Neural progenitor cell (in vitro differentiated cells): ENCODE measurements at regions not wholly inside any gene's neighbourhood (a gene's known extent, or its start where the extent isn't known, plus 50 kb on each side); places are given as distances from the start of the nearest gene placed in this dataset.

ENCODE experiments used
- DNase-seq: peaks from one replicate; pipeline ENCODE4 v3.0.0-alpha.2; 2016; ENCODE audit warnings: low spot score
- H2AFZ ChIP-seq: fragments of 200-600 bp; sonication (generic); replicated peaks from 2 replicates; pipeline ENCODE4 v1.6.1; 2016; ENCODE audit warnings: antibody characterized with exemption
- H3F3A ChIP-seq: fragments of 200-600 bp; sonication (generic); 2 replicates; pipeline ENCODE4 v1.6.1; 2016; ENCODE audit warnings: antibody characterized with exemption, low read depth
- H3K27ac ChIP-seq: fragments of 200-600 bp; sonication (generic); 2 replicates; pipeline ENCODE4 v1.5.1; 2016; ENCODE audit warnings: mild to moderate bottlenecking
- H3K27me3 ChIP-seq: fragments of 200-600 bp; sonication (generic); 2 replicates; pipeline ENCODE4 v1.6.1; 2016; ENCODE audit warnings: mild to moderate bottlenecking, moderate library complexity
- H3K36me3 ChIP-seq: fragments of 200-600 bp; sonication (generic); 2 replicates; pipeline ENCODE4 v1.5.1; 2016
- H3K4me1 ChIP-seq: fragments of 200-600 bp; sonication (generic); 2 replicates; pipeline ENCODE4 v1.6.1; 2016; ENCODE audit warnings: mixed run types
- H3K4me2 ChIP-seq: fragments of 200-600 bp; sonication (generic); 2 replicates; pipeline ENCODE4 v1.6.1; 2016
- H3K4me3 ChIP-seq: fragments of 200-600 bp; sonication (generic); 2 replicates; pipeline ENCODE4 v1.5.1; 2016
- H3K79me2 ChIP-seq: fragments of 200-600 bp; sonication (generic); 2 replicates; pipeline ENCODE4 v1.6.1; 2016; ENCODE audit warnings: low read depth
- H3K9ac ChIP-seq: fragments of 200-600 bp; sonication (generic); 2 replicates; pipeline ENCODE4 v1.6.1; 2016
- H3K9me3 ChIP-seq: fragments of 200-600 bp; sonication (generic); 2 replicates; pipeline ENCODE4 v1.5.1; 2016; ENCODE audit warnings: low read depth
- H4K20me1 ChIP-seq: fragments of 200-600 bp; sonication (generic); 2 replicates; pipeline ENCODE4 v1.6.1; 2016; ENCODE audit warnings: low read depth
- H3K27ac Mint-ChIP-seq: 3 replicates; pipeline ENCODE4 v1.8.0; 2021; ENCODE audit warnings: mixed read lengths
- H3K27me3 Mint-ChIP-seq: 2 replicates; pipeline ENCODE4 v1.8.0; 2022; ENCODE audit warnings: low read depth, mild to moderate bottlenecking, inconsistent platforms, moderate library complexity, mixed read lengths; ENCODE audit not compliant: insufficient read depth
- H3K36me3 Mint-ChIP-seq: 3 replicates; pipeline ENCODE4 v1.8.0; 2021; ENCODE audit warnings: mixed read lengths
- H3K4me1 Mint-ChIP-seq: 3 replicates; pipeline ENCODE4 v1.8.0; 2021; ENCODE audit warnings: mixed read lengths
- H3K4me3 Mint-ChIP-seq: 3 replicates; pipeline ENCODE4 v1.8.0; 2021; ENCODE audit warnings: mild to moderate bottlenecking, moderate library complexity, mixed read lengths
- H3K9me3 Mint-ChIP-seq: 3 replicates; pipeline ENCODE4 v1.8.0; 2020; ENCODE audit warnings: mixed read lengths
- CTCF ChIP-seq: fragments of 200-600 bp; sonication (generic); IDR thresholded peaks from 2 replicates; pipeline ENCODE4 v1.5.1; 2017; ENCODE audit warnings: antibody characterized with exemption, mild to moderate bottlenecking
- EZH2 ChIP-seq: fragments of 200-600 bp; sonication (generic); IDR thresholded peaks from 2 replicates; pipeline ENCODE4 v1.6.1; 2017; ENCODE audit warnings: antibody characterized with exemption, mild to moderate bottlenecking, moderate library complexity
- EZH2phosphoT487 ChIP-seq: fragments of 200-600 bp; sonication (generic); IDR thresholded peaks from 2 replicates; pipeline ENCODE4 v1.6.1; 2017; ENCODE audit warnings: antibody characterized with exemption

- H3K4me1 Mint-ChIP-seq, result peaks cover 33% of the 10 kb centered on the region
- Histone ChIP-seq H3K27ac (no peak overlapping the region), H3K4me1 (peaks cover 21% of the 10 kb centered on the region), H3F3A (peaks cover 16% of the 10 kb centered on the region), H3K9ac (no peak overlapping the region), H3K4me2 (peak overlapping the region; percentile 39), H3K27me3 (peaks cover 10% of the 10 kb centered on the region), H3K9me3 (no peaks in the 10 kb centered on the region), H3K36me3 (no peaks in the 10 kb centered on the region), H2AFZ (no peak overlapping the region), H3K79me2 (no peaks in the 10 kb centered on the region), H4K20me1 (no peaks in the 10 kb centered on the region), H3K4me3 (no peak overlapping the region)
- TF ChIP-seq EZH2phosphoT487, result peak; percentile 48
- no peak for TF ChIP-seq EZH2
- TF ChIP-seq CTCF, result no peak
- no peak overlapping the region for H3K4me3 Mint-ChIP-seq
- peak; percentile 67 for DNase-seq
- H3K27ac Mint-ChIP-seq, result no peak overlapping the region
- H3K27me3 Mint-ChIP-seq, result peaks cover 2% of the 10 kb centered on the region
- peaks cover 2% of the 10 kb centered on the region for H3K9me3 Mint-ChIP-seq
- no peaks in the 10 kb centered on the region for H3K36me3 Mint-ChIP-seq
These were observed 111.2 kb upstream of the ALX4 start for GRCh38 chr11:44421090-44421675.

DNA sequence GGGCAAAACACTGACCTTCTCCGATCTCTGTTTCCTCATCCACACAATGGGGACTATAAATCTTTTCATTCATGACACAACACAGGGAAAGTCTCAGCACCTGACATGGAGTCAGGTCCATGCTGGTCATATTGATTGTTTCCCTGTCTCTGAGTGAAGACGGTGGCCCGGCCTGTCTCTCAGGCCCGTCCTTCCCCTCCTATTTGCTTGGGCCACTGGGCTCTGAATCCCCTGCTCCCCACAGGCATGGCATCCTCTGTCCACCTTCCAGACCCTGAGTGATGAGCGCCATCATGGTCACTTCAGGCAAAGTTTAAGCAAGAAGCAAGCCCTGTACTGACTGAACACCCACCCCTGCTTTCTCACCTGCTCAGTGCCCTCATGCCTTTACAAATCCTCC, 113.3 kb upstream of the ALX4 start:
- H4K20me1 ChIP-seq, result no peaks in the 10 kb centered on the region
- H3K9ac ChIP-seq, result no peak overlapping the region
- no peaks in the 10 kb centered on the region for H3K9me3 ChIP-seq
- H3F3A ChIP-seq, result peaks cover 16% of the 10 kb centered on the region
- TF ChIP-seq CTCF (no peak), EZH2phosphoT487 (no peak), EZH2 (no peak)
- no peaks in the 10 kb centered on the region for H3K79me2 ChIP-seq
- Mint-ChIP-seq H3K27me3 (peaks cover 3% of the 10 kb centered on the region), H3K4me3 (no peak overlapping the region), H3K9me3 (no peaks in the 10 kb centered on the region), H3K36me3 (no peaks in the 10 kb centered on the region), H3K27ac (no peak overlapping the region), H3K4me1 (peaks cover 38% of the 10 kb centered on the region)
- no peak overlapping the region for H3K4me2 ChIP-seq
- H3K4me1 ChIP-seq, result peaks cover 29% of the 10 kb centered on the region
- H2AFZ ChIP-seq, result no peak overlapping the region
- DNase-seq, result no peak
- no peak overlapping the region for H3K4me3 ChIP-seq
- no peaks in the 10 kb centered on the region for H3K36me3 ChIP-seq
- H3K27ac ChIP-seq, result no peak overlapping the region
- peaks cover 10% of the 10 kb centered on the region for H3K27me3 ChIP-seq

GRCh38 chr11:44424841-44425240, 114.9 kb upstream of the ALX4 start:
- TF ChIP-seq CTCF (no peak), EZH2phosphoT487 (no peak), EZH2 (no peak)
- H3K27me3 Mint-ChIP-seq, result peaks cover 3% of the 10 kb centered on the region
- no peak overlapping the region for H3K27ac ChIP-seq

More at GRCh38 chr11:44424841-44425240, 114.9 kb upstream of the ALX4 start:
- Histone ChIP-seq H3F3A (peaks cover 16% of the 10 kb centered on the region), H3K4me1 (peaks cover 29% of the 10 kb centered on the region), H3K4me3 (no peak overlapping the region), H3K9me3 (no peaks in the 10 kb centered on the region), H4K20me1 (no peaks in the 10 kb centered on the region), H3K79me2 (no peaks in the 10 kb centered on the region), H3K36me3 (no peaks in the 10 kb centered on the region), H3K4me2 (no peak overlapping the region), H2AFZ (no peak overlapping the region), H3K27me3 (no peaks in the 10 kb centered on the region), H3K9ac (no peak overlapping the region)
- Mint-ChIP-seq H3K4me3 (no peak overlapping the region), H3K27ac (peak overlapping the region; percentile 31), H3K36me3 (no peaks in the 10 kb centered on the region), H3K4me1 (peaks cover 31% of the 10 kb centered on the region), H3K9me3 (no peaks in the 10 kb centered on the region)
- DNase-seq, result no peak
